IMR-90 (cell line): ENCODE measurements at regions not wholly inside any gene's neighbourhood (a gene's known extent, or its start where the extent isn't known, plus 50 kb on each side); places are given as distances from the start of the nearest gene placed in this dataset.

Experiments
- ATAC-seq: fragments of 200-7000 bp; cut with Tn5 transposase; 2 replicates; pipeline ENCODE4 v1.9.1; 2020; ENCODE audit warnings: low read depth, mild to moderate bottlenecking, moderate library complexity
- BruUV-seq: library from RNA; stranded (reverse); fragments of 400-500 nt; replicated peaks from 2 replicates; lab custom pipeline; 2021; lab: Mats Ljungman, UMichigan
- CTCF ChIA-PET: fragments of 300-600 bp; formaldehyde crosslinking; extraction: SDS; loops from one replicate; lab custom pipeline; 2021; ENCODE audit warnings: antibody characterized with exemption; lab: Yijun Ruan, JAX
- POLR2A ChIA-PET: fragments of 300-600 bp; sonication (Branson Sonifier 250); formaldehyde crosslinking; loops from one replicate; lab custom pipeline; 2022; ENCODE audit warnings: antibody characterized with exemption; ENCODE audit not compliant: unreplicated experiment; lab: Charles Lee
- DNase-seq: peaks from one replicate; pipeline ENCODE4 v3.0.0; 2013
- H2AFZ ChIP-seq: replicated peaks from 2 replicates; pipeline ENCODE3; 2013; ENCODE audit warnings: low read length, mild to moderate bottlenecking; ENCODE audit not compliant: poor library complexity
- H2AK5ac ChIP-seq: 2 replicates; pipeline ENCODE4 v1.6.1; 2013; ENCODE audit warnings: low read depth, low read length, inconsistent platforms
- H2AK9ac ChIP-seq: replicated peaks from 2 replicates; pipeline ENCODE3; 2013; ENCODE audit warnings: mild to moderate bottlenecking, low read depth, low read length, moderate library complexity; ENCODE audit not compliant: poor library complexity
- H2BK120ac ChIP-seq: 2 replicates; pipeline ENCODE4 v1.6.1; 2013; ENCODE audit warnings: low read depth, low read length, inconsistent platforms
- H2BK15ac ChIP-seq: 3 replicates; pipeline ENCODE4 v1.6.1; 2013; ENCODE audit warnings: low read depth, low read length, inconsistent platforms
- H2BK20ac ChIP-seq: 2 replicates; pipeline ENCODE4 v1.6.1; 2013; ENCODE audit warnings: low read depth, mild to moderate bottlenecking, inconsistent platforms, low read length, moderate library complexity
- H2BK5ac ChIP-seq: 2 replicates; pipeline ENCODE4 v1.6.1; 2013; ENCODE audit warnings: mild to moderate bottlenecking, low read depth, low read length, inconsistent platforms; ENCODE audit not compliant: poor library complexity, severe bottlenecking
- H3K14ac ChIP-seq: replicated peaks from 2 replicates; pipeline ENCODE4 v1.6.1; 2013; ENCODE audit warnings: low read depth, low read length, inconsistent platforms
- H3K18ac ChIP-seq: 2 replicates; pipeline ENCODE4 v1.6.1; 2013; ENCODE audit warnings: low read depth, low read length, control low read depth
- H3K23ac ChIP-seq: 2 replicates; pipeline ENCODE4 v1.6.1; 2013; ENCODE audit warnings: low read depth, low read length, inconsistent platforms
- H3K27ac ChIP-seq: 2 replicates; pipeline ENCODE4 v1.5.1; 2013; ENCODE audit warnings: mild to moderate bottlenecking, control low read depth, low read length; ENCODE audit not compliant: insufficient read depth
- H3K27me3 ChIP-seq: 2 replicates; pipeline ENCODE4 v1.6.1; 2013; ENCODE audit warnings: low read length; ENCODE audit not compliant: control insufficient read depth, insufficient read depth
- H3K36me3 ChIP-seq: 2 replicates; pipeline ENCODE4 v1.6.1; 2013; ENCODE audit warnings: low read length, mixed read lengths; ENCODE audit not compliant: control insufficient read depth, insufficient read depth
- H3K4ac ChIP-seq: 2 replicates; pipeline ENCODE4 v1.6.1; 2013; ENCODE audit warnings: low read depth, low read length, inconsistent platforms
- H3K4me1 ChIP-seq: 2 replicates; pipeline ENCODE4 v1.6.1; 2013; ENCODE audit warnings: low read length, mixed read lengths; ENCODE audit not compliant: control insufficient read depth, insufficient read depth
- H3K4me2 ChIP-seq: 2 replicates; pipeline ENCODE4 v1.6.1; 2013; ENCODE audit warnings: low read depth, mild to moderate bottlenecking, control low read depth, low read length, moderate library complexity
- H3K4me3 ChIP-seq: 2 replicates; pipeline ENCODE4 v1.5.1; 2013; ENCODE audit warnings: low read depth, mild to moderate bottlenecking, control low read depth, low read length, moderate library complexity; ENCODE audit not compliant: insufficient read depth
- H3K56ac ChIP-seq: 2 replicates; pipeline ENCODE4 v1.6.1; 2013; ENCODE audit warnings: low read length, inconsistent platforms; ENCODE audit not compliant: insufficient read depth; ENCODE audit errors: extremely low read depth
- H3K79me1 ChIP-seq, 2 experiments: 2 replicates each; pipeline ENCODE4 v1.6.1; 2013; ENCODE audit warnings: low read length in 2 of 2, inconsistent platforms in 1 of 2, low read depth in 1 of 2
- H3K9ac ChIP-seq: 2 replicates; pipeline ENCODE4 v1.6.1; 2013; ENCODE audit warnings: low read depth, low read length, control low read depth
- H3K9me1 ChIP-seq: 2 replicates; pipeline ENCODE4 v1.6.1; 2013; ENCODE audit warnings: low read length, inconsistent platforms; ENCODE audit not compliant: insufficient read depth
- H3K9me3 ChIP-seq: 2 replicates; pipeline ENCODE4 v1.6.1; 2013; ENCODE audit warnings: low read length; ENCODE audit not compliant: control insufficient read depth, insufficient read depth
- H4K20me1 ChIP-seq: 2 replicates; pipeline ENCODE4 v1.6.1; 2013; ENCODE audit warnings: low read length, inconsistent platforms; ENCODE audit not compliant: insufficient read depth
- H4K5ac ChIP-seq: 2 replicates; pipeline ENCODE4 v1.6.1; 2013; ENCODE audit warnings: mild to moderate bottlenecking, low read depth, low read length, control low read depth
- H4K8ac ChIP-seq, 2 experiments: 2 replicates each; pipeline ENCODE4 v1.6.1; 2013; ENCODE audit warnings: low read depth in 2 of 2, low read length in 2 of 2, control low read depth in 1 of 2, inconsistent platforms in 1 of 2
- H4K91ac ChIP-seq: 2 replicates; pipeline ENCODE4 v1.6.1; 2013; ENCODE audit warnings: low read depth, low read length, inconsistent platforms; ENCODE audit not compliant: insufficient read depth
- BHLHE40 ChIP-seq: fragments of 150-350 bp; IDR thresholded peaks from 2 replicates; pipeline ENCODE4 v1.6.1; 2016; ENCODE audit warnings: mild to moderate bottlenecking, low read depth, low read length
- CEBPB ChIP-seq: IDR thresholded peaks from 2 replicates; pipeline ENCODE4 v1.6.1; 2012; ENCODE audit warnings: low read depth, low read length, improper control_type of control experiment
- CHD1 ChIP-seq: IDR thresholded peaks from 2 replicates; pipeline ENCODE4 v1.6.1; 2012; ENCODE audit warnings: low read depth, low read length, improper control_type of control experiment
- CTCF ChIP-seq: conservative IDR thresholded peaks from 2 replicates; pipeline ENCODE4 v1.5.1; 2012; ENCODE audit warnings: mild to moderate bottlenecking, low read depth, low read length, improper control_type of control experiment
- ELK1 ChIP-seq: fragments of 150-350 bp; IDR thresholded peaks from 2 replicates; pipeline ENCODE4 v1.6.1; 2016; ENCODE audit warnings: low read depth, mild to moderate bottlenecking, low read length, moderate library complexity, borderline replicate concordance
- FOS ChIP-seq: fragments of 150-350 bp; IDR thresholded peaks from 2 replicates; pipeline ENCODE4 v1.6.1; 2016; ENCODE audit warnings: low read depth, low read length
- MAFK ChIP-seq: IDR thresholded peaks from 2 replicates; pipeline ENCODE4 v1.6.1; 2012; ENCODE audit warnings: low read depth, low read length, improper control_type of control experiment
- MAZ ChIP-seq: IDR thresholded peaks from 2 replicates; pipeline ENCODE4 v1.6.1; 2012; ENCODE audit warnings: low read depth, mild to moderate bottlenecking, low read length, improper control_type of control experiment, moderate library complexity, borderline replicate concordance
- NFE2L2 ChIP-seq: fragments of 150-350 bp; IDR thresholded peaks from 2 replicates; pipeline ENCODE4 v1.6.1; 2016; ENCODE audit warnings: low read depth, mild to moderate bottlenecking, low read length
- POLR2A ChIP-seq: IDR thresholded peaks from 2 replicates; pipeline ENCODE4 v1.6.1; 2012; ENCODE audit warnings: mild to moderate bottlenecking, low read depth, low read length
- RAD21 ChIP-seq: IDR thresholded peaks from 2 replicates; pipeline ENCODE4 v1.6.1; 2012; ENCODE audit warnings: low read length, improper control_type of control experiment
- RCOR1 ChIP-seq: IDR thresholded peaks from 2 replicates; pipeline ENCODE4 v1.6.1; 2012; ENCODE audit warnings: mild to moderate bottlenecking, low read length, improper control_type of control experiment; ENCODE audit not compliant: insufficient replicate concordance
- RFX5 ChIP-seq: IDR thresholded peaks from 2 replicates; pipeline ENCODE4 v1.8.0; 2012; ENCODE audit warnings: low read depth, mild to moderate bottlenecking, low read length, moderate library complexity
- SMC3 ChIP-seq: fragments of 150-350 bp; IDR thresholded peaks from 2 replicates; pipeline ENCODE4 v1.6.1; 2016; ENCODE audit warnings: low read depth, mild to moderate bottlenecking, antibody characterized with exemption, low read length, moderate library complexity
- USF2 ChIP-seq: fragments of 150-350 bp; IDR thresholded peaks from 2 replicates; pipeline ENCODE4 v1.6.1; 2017; ENCODE audit warnings: mild to moderate bottlenecking, antibody characterized with exemption, low read length, low read depth
- WGBS, 2 experiments: methylation state at CpG; one replicate each; pipeline versions ENCODE4 v1.1.5 to v1.1.7; 2013; ENCODE audit warnings: missing lambda C conversion rate in 2 of 2; ENCODE audit not compliant: insufficient read length in 1 of 2; ENCODE audit errors: extremely low coverage in 2 of 2; 5-methylcytosine and 5-hydroxymethylcytosine counted together
- dilution Hi-C: fragments of 300-500 bp; cut with HindIII; formaldehyde crosslinking; loops from one replicate; pipeline ENCODE4 v1.14.3; 2018; ENCODE audit warnings: low sequenced_read_pairs; ENCODE audit not compliant: unreplicated experiment
- in situ Hi-C: fragments of 300-500 bp; cut with MboI; formaldehyde crosslinking; loops from 3 replicates; pipeline ENCODE4 v1.14.3; 2019; ENCODE audit warnings: low sequenced_read_pairs, inconsistent platforms, mixed read lengths
- intact Hi-C: fragments of 100-400 bp; cut with micrococcal nuclease; formaldehyde crosslinking; loops from 2 replicates; pipeline ENCODE4 v1.10.0; 2022

- Histone ChIP-seq H3K79me1 (no peaks in the 10 kb centered on the region), H2BK5ac (peak overlapping the region; percentile 75), H4K8ac (peak overlapping the region in 1 of 2 experiments; percentile 59; a peak in 1 of 4 replicates), H4K5ac (peak overlapping the region; percentile 3; the same call in 1 of the 2 replicates), H3K4me2 (no peak overlapping the region), H3K4me3 (no peak overlapping the region), H2AK9ac (no peak overlapping the region), H3K14ac (no peak overlapping the region), H3K9me3 (no peaks in the 10 kb centered on the region), H4K91ac (0 out of 2 replicates have a peak overlapping the region, but pooled peaks have one; percentile 5), H2AK5ac (no peak overlapping the region; the same call in 1 of the 2 replicates), H3K23ac (no peak overlapping the region), H3K9me1 (no peaks in the 10 kb centered on the region), H3K27me3 (no peaks in the 10 kb centered on the region), H3K27ac (no peak overlapping the region; the same call in 1 of the 2 replicates), H2BK15ac (peak overlapping the region; percentile 59; the same call in 1 of the 3 replicates), H3K56ac (no peak overlapping the region), H2AFZ (no peak overlapping the region), H3K9ac (no peak overlapping the region), H2BK120ac (peak overlapping the region; percentile 41; the same call in 1 of the 2 replicates), H3K36me3 (no peaks in the 10 kb centered on the region), H4K20me1 (no peaks in the 10 kb centered on the region), H2BK20ac (no peak overlapping the region), H3K4me1 (peaks cover 4% of the 10 kb centered on the region), H3K18ac (peak overlapping the region; percentile 77; the same call in 1 of the 2 replicates), H3K4ac (0 out of 2 replicates have a peak overlapping the region, but pooled peaks have one; percentile 27)
- CTCF ChIA-PET, result no interaction called here
- dilution Hi-C loops (no loop called here), in situ Hi-C loops (no loop called here), intact Hi-C loops (no loop called here)
- POLR2A ChIA-PET, result no interaction called here
- TF ChIP-seq NFE2L2, result no peak
- TF ChIP-seq SMC3, result no peak
- TF ChIP-seq ELK1, result no peak
- no peak for TF ChIP-seq RCOR1
- TF ChIP-seq MAFK, result no peak
- TF ChIP-seq MAZ, result no peak
- no peak for TF ChIP-seq USF2
- no peak for TF ChIP-seq CHD1
- no peak for TF ChIP-seq RFX5
- TF ChIP-seq FOS, result no peak
- no peak for TF ChIP-seq CTCF
- TF ChIP-seq BHLHE40, result no peak
- TF ChIP-seq POLR2A, result no peak
- TF ChIP-seq RAD21, result no peak
- TF ChIP-seq CEBPB, result no peak
- no TSS peak for BruUV-seq
- no CpG with 5 or more reads among the region's 4 CpGs for WGBS, 2 experiments
- ATAC-seq (no peak), DNase-seq (no peak)
These were observed 133.3 kb upstream of the ANO3 start for GRCh38 chr11:26198532-26199096.
